GM21381 (cell line): ENCODE measurements at regions not wholly inside any gene's neighbourhood (a gene's known extent, or its start where the extent isn't known, plus 50 kb on each side); places are given as distances from the start of the nearest gene placed in this dataset.
"Not testable (repeated sequence)": the region's sequence is repeated elsewhere in the genome, so short reads cannot be mapped to it uniquely, and the experiment has no call there.

Experiments
- ATAC-seq: cut with Tn5 transposase; IDR thresholded peaks from one replicate; pipeline ENCODE4 v1.9.1; 2021; ENCODE audit warnings: mild to moderate bottlenecking, moderate library complexity; ENCODE audit not compliant: unreplicated experiment

DNA sequence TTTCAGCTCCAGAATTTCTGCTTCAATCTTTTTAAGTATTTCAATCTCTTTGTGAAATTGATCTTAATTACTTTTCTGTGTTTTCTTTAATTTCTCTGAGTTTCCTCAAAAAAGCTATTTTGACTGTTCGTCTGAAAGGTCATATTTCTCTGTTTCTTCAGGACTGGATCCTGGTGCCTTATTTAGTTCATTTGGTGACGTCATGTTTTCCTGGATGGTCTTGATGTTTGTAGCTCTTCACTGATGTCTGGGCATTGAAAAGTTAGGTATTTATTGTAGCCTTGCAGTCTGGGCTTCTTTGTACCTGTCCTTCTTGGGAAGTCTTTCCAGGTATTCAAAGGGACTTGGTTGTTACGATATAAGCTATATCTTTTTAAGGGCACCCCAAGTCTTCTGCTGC, 998.7 kb downstream of the NCAM2 start:
- no peak for ATAC-seq

DNA sequence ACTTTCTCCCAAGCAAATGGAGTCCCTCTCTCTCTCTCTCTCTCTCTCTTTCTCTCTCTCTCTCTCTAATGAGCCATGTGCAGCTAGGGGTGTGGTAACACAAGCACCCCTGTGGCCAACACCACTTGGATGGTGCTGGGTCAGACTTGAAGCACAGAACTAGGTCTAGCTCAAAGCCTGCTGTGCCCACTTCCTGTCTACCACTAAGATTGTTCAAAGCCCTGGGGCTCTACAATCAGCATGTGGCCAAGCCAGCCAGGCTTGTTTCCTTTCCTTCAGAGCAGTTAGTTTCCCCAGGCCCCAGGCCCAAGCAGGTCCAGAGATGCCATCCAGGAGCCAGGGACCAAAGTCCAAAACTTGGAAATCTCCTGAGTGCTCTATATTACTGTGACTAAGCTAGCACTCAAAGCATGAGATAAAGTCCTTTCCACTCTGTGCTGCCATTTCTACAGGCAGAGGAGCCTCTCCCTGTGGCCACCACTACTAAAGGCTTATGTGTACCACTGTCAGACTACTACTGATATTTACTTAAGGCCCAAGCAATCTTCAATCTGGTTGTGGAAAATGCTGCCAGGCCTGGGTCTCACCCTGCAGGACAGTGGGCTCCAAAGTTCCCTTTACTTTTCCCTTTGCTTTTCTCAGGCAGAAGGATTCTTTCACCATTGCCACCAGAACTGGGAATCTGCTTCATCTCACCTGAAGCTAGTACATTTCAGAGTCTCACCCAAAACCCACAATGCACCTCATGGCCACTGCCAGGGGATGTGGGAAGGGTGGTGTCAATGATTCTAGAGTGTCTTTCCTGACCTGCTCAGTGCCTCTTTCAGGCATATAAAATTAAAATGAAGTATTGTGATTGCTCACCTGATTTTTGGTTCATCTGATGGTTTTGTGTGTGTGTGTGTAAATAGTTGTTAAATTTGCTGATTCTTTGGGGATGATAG, 999.5 kb downstream of the NCAM2 start:
- ATAC-seq = no peak

GRCh38 chr21:22019766-22020165, 1021.6 kb downstream of the NCAM2 start:
- no peak for ATAC-seq

DNA sequence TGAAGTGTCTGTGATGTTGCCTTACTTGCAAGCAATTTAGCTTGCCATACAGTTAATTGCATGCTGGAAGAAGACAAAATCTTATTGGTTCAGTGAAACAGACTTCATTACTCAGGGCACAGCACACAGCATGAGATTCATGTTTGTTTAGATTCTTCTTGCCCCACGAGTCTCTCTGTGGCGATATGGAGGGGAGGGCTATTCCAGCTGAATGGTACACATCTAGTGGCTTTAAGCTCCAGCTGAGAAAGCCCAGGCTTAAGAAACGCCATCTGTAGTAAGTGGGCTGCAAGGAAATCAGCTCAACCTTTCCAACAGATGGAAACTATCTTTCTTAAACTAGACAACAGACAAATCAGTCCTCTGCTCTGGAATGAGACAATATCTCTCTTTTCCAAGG, 1022.0 kb downstream of the NCAM2 start:
- ATAC-seq = no peak

DNA sequence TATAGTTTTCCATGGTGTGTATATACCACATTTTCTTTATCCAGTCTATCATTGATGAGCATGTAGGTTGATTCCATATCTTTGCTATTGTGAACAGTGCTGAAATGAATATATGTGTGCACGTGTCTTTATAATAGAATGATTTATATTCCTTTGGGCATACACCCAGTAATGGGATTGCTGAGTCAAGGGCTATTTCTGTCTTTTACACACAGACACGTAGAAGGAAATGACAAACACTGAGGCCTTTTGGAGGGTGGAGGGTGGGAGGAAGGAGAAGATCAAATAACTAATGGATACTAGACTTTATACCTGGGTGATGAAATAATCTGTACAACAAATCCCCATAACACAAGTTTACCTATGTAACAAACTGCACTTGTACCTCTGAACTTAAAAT, 1025.7 kb downstream of the NCAM2 start:
- ATAC-seq = not testable (repeated sequence)

- ATAC-seq = no peak
Measured at GRCh38 chr21:22044431-22044830, 1046.2 kb downstream of the NCAM2 start.

GRCh38 chr21:22046576-22046975, 1048.4 kb downstream of the NCAM2 start:
- ATAC-seq = no peak

DNA sequence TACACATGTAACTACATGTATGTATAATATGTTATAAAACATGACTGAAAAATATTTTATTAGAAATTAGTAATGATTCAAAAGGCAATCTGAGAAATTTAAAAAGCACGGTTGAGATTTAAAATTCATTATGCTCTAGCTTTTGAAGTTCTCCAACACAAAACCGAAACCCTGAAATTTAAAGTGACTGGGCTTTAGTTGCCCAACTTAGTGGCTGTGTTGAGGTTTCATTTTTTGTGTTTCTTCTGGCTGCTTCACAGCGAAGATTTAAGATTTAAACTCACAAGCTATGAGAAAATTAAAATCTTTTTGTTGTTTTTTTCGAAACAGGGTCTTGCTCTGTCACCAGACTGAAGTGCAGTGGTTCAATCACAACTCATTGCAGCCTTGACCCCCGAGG, 1058.7 kb downstream of the NCAM2 start:
- ATAC-seq = no peak

DNA sequence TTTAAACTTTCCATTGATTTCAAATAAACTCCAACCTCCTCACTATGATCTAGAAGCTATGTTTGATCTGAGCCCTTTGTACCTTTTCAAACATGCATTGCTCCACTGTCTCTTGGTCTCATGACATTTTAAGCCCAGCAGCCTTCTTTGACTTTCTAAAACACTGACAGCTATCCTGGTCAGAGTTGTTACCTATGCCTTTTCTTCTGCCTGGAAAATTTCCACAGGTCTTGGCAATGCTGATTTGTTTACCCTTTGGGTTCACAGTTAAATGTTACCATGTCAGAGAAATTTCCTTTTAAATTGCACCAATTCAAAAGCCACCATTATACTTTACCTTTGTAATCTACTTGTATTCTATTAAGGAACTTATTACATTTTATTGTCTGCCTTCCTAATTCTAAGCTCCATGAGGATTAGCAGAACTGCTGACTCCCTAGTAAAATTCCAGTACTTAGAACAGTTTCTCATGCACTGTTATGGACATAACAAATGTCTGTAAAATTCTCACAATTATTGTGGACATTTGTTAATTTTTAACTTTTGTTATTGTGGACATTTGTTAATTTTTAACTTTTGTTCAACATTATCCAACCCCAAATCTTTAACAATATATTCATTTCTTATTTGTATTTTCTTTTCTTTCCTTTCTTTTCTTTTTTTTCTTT, 1064.4 kb downstream of the NCAM2 start:
- ATAC-seq = no peak

- no peak for ATAC-seq
Measured at GRCh38 chr21:22063140-22063539, 1064.9 kb downstream of the NCAM2 start.

GRCh38 chr21:22076471-22076870, 1078.3 kb downstream of the NCAM2 start:
- ATAC-seq = no peak

DNA sequence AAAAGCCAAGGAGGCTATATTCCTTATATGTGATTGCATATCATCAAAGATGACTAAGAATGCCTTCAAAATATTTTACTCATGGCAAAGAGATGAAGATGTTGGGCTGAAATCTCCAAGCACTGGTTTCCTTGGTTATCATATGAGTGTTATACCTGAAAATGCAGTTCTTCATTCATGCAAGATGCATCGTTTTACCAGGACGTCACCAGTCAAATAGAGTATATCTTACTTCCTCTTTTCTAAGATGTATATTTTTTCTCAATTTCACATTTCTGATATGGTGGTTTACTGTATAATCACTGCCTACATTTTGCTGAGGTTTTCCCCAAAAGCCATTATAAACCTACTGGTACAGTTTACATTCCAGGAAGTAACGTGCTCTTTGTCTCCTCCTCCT, 1085.7 kb downstream of the NCAM2 start:
- no peak for ATAC-seq

DNA sequence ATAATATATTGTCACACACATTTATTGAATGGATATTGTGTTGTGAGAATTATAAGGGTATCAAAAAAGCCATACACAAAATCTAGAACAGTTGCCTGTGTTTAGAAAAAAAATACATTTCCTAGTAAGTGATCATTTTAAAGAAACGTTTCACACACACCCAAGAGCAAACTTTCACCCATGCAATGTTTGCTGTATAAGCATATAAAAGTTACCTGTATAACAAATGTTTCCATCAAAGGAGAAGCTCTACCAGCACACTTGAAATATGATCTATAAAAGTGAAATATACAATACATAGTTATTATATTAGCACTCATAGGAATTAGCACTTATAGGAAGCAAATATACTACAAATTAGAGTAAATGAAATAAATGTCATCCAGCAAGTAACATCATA, 1098.1 kb downstream of the NCAM2 start:
- ATAC-seq = no peak

DNA sequence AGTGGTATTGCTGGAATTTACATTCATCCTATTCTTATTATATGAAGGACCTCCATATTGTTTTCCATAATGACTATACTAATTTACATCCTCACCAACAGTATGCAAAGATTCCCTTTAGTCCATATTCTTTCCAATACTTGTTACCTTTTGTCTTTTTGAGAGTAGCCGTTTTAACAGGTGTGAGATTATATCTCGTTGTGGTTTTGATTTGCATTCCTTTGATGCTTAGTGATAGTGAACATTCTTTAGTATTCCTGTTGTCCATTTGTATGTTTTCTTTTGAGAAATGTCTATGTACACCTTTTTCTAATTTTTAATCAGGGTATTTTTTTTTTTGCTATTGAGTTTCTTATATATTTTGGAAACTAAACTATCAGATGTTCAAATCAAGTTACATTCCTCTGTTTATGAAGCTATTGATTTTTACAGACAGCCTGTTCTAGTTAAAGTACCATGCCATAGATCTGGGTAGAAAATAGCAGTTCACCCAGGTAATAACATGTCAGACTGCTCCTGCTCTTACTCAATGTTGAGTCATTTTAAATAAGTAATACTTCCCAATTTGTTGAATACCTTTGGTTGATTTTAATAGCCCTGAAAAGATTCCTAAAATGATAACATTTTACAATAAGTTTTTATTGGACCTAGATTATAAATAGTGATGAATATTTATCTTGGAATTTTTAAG, 1108.7 kb downstream of the NCAM2 start:
- no peak for ATAC-seq

- ATAC-seq = no peak
Measured at GRCh38 chr21:22115746-22116145, 1117.5 kb downstream of the NCAM2 start.

- no peak for ATAC-seq
Measured at GRCh38 chr21:22120616-22121266, 1122.5 kb downstream of the NCAM2 start.

DNA sequence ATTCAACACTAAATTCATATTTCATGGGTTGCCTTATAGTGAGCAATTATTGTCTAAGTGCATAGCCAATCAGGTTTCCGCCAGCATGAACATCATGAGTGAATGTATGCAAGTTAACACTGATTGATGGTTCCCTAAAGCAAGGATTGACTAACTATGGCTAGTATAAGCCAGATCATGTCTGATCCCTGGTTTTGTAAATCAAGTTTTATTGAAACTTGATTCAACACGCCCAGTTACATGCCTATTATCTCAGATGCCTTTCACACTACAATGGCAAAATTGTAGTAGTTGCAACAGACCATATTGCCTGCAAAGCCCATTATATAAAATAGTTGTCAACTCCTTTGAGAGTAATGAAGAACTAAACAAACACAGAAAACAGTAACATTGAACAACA, 1127.4 kb downstream of the NCAM2 start:
- no peak for ATAC-seq

DNA sequence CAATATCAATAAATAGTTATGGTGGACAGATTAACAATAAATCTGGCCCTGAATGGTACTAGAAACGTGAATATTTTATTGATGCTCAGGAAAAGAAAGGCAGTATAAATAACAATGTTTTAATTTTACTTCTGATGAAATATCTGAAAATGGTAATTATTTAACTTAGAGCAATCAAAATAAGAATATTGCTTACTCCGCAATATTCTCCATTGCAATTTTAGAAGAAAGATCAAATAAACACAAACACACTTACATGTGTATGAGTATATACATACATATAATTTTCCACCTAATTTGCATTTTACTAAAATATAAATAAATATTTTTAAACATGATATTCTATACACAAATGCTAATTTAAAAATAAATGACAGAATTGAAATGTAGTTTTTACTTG, 1130.5 kb downstream of the NCAM2 start:
- ATAC-seq = no peak

GRCh38 chr21:22132358-22133071, 1134.3 kb downstream of the NCAM2 start:
- no peak for ATAC-seq

DNA sequence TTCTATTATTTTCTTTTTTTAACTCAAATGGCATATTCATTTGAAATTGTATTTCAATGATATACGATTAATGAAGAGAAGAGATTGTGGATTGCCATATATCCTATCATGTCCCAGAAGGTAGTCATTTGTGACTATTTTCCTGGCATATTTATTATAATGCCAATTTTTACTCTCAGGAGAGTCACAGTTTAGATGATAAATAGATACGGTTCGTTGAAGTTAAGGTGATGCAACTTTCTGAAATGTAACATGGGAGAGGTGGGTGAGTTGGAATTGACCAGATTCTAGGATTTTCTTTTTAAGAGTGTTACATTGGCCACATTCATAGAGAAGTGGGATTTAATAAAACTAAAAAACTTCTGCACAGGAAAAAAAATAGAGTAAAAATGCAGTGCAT, 1138.5 kb downstream of the NCAM2 start:
- no peak for ATAC-seq
